HepG2 (cell line): ENCODE measurements at regions not wholly inside any gene's neighbourhood (a gene's known extent, or its start where the extent isn't known, plus 50 kb on each side); places are given as distances from the start of the nearest gene placed in this dataset.

ENCODE experiments used
- ATAC-seq: fragments of 200-7000 bp; cut with Tn5 transposase; 3 replicates; pipeline ENCODE4 v1.9.1; 2020; ENCODE audit warnings: mild to moderate bottlenecking, moderate library complexity
- BruUV-seq: library from RNA; stranded (reverse); fragments of 400-500 nt; replicated peaks from 2 replicates; lab custom pipeline; 2021; lab: Mats Ljungman, UMichigan
- CTCF ChIA-PET: fragments of 300-600 bp; formaldehyde crosslinking; extraction: SDS; loops from one replicate; lab custom pipeline; 2021; ENCODE audit warnings: low total read pairs, inconsistent platforms, low intra/inter-chr PET ratio; lab: Yijun Ruan, JAX
- POLR2A ChIA-PET: fragments of 350-600 bp; sonication (Branson Sonifier 250); formaldehyde crosslinking; loops from one replicate; lab custom pipeline; 2020; ENCODE audit warnings: antibody characterized with exemption, inconsistent platforms; lab: Yijun Ruan, JAX
- DNase-seq: peaks from one replicate; pipeline ENCODE4 v3.0.0-alpha.2; 2015; ENCODE audit warnings: low spot score
- FAIRE-seq: peaks from 3 replicates; lab custom pipeline; 2011; peaks lifted over from hg19 to GRCh38; lab: Jason Lieb, UNC
- H2AFZ ChIP-seq: one replicate; pipeline ENCODE4 v1.6.1; 2011; ENCODE audit warnings: low read length, inconsistent platforms
- H3K27ac ChIP-seq: fragments of 300-600 bp; 3 replicates; pipeline ENCODE4 v1.8.0; 2011; ENCODE audit warnings: mixed run types, mild to moderate bottlenecking, mixed read lengths, low read length, inconsistent platforms; ENCODE audit not compliant: insufficient read depth; ENCODE audit errors: extremely low read length
- H3K27me3 ChIP-seq, 2 experiments: fragments of 200-600 bp in 1 of 2; 2 replicates in 1 of 2; 3 replicates in 1 of 2; pipeline versions ENCODE4 v1.6.0 to v1.8.0; 2011; ENCODE audit warnings: low read length in 2 of 2, mild to moderate bottlenecking in 2 of 2, moderate library complexity in 2 of 2, inconsistent platforms in 1 of 2; ENCODE audit not compliant: insufficient read depth in 2 of 2, control insufficient read depth in 1 of 2
- H3K36me3 ChIP-seq, 2 experiments: fragments of 200-600 bp in 1 of 2; replicated peaks in 1 of 2; 2 replicates in 1 of 2; 3 replicates in 1 of 2; pipeline versions ENCODE4 v1.5.1 to v1.8.0; 2011; ENCODE audit warnings: low read length in 2 of 2, inconsistent platforms in 1 of 2; ENCODE audit not compliant: insufficient read depth in 2 of 2, control insufficient read depth in 1 of 2
- H3K4me1 ChIP-seq: 2 replicates; pipeline ENCODE4 v1.5.1; 2012; ENCODE audit warnings: low read length, inconsistent platforms; ENCODE audit not compliant: insufficient read depth
- H3K4me2 ChIP-seq: 2 replicates; pipeline ENCODE4 v1.6.0; 2011; ENCODE audit warnings: low read depth, low read length, inconsistent platforms
- H3K4me3 ChIP-seq, 3 experiments: fragments of 200-600 bp in 1 of 3; sonication (generic), shearing (Covaris generic) in 1 of 3; replicated peaks in 1 of 3; 2 replicates each; pipeline ENCODE4 v1.5.1; 2011 to 2016; ENCODE audit warnings: low read length in 3 of 3, inconsistent platforms in 2 of 3, low read depth in 2 of 3, mild to moderate bottlenecking in 2 of 3, control low read depth in 1 of 3, mixed read lengths in 1 of 3; ENCODE audit not compliant: insufficient read depth in 1 of 3
- H3K79me2 ChIP-seq: one replicate; pipeline ENCODE4 v1.6.1; 2011; ENCODE audit warnings: low read length, inconsistent platforms; ENCODE audit not compliant: insufficient read depth
- H3K9ac ChIP-seq: 2 replicates; pipeline ENCODE4 v1.6.0; 2011; ENCODE audit warnings: mild to moderate bottlenecking, low read depth, low read length, inconsistent platforms; ENCODE audit not compliant: insufficient read depth
- H3K9me3 ChIP-seq: 2 replicates; pipeline ENCODE4 v1.5.1; 2012; ENCODE audit warnings: mild to moderate bottlenecking, low read length
- H4K20me1 ChIP-seq: 2 replicates; pipeline ENCODE4 v1.6.0; 2011; ENCODE audit warnings: inconsistent platforms, mild to moderate bottlenecking, low read length, moderate library complexity; ENCODE audit not compliant: insufficient read depth
- ARID3A ChIP-seq: IDR thresholded peaks from 2 replicates; pipeline ENCODE4 v1.6.1; 2012; ENCODE audit warnings: low read depth, low read length, improper control_type of control experiment
- BRD4 ChIP-seq: sonication (generic); formaldehyde crosslinking; IDR thresholded peaks from 2 replicates; pipeline ENCODE4 v1.4.0; 2020; ENCODE audit warnings: missing genetic modification reagents
- FOXC1 ChIP-seq: sonication (generic); formaldehyde crosslinking; IDR thresholded peaks from 2 replicates; pipeline ENCODE4 v1.8.0; 2022; ENCODE audit warnings: mild to moderate bottlenecking, missing genetic modification reagents, borderline replicate concordance
- HNF4A ChIP-seq: sonication (generic); formaldehyde crosslinking; IDR thresholded peaks from 2 replicates; pipeline ENCODE4 v1.4.0; 2020; ENCODE audit warnings: missing genetic modification reagents
- NCOA1 ChIP-seq: sonication (generic); formaldehyde crosslinking; IDR thresholded peaks from 2 replicates; pipeline ENCODE4 v1.9.0; 2021; ENCODE audit warnings: missing genetic modification reagents
- PITX1 ChIP-seq: sonication (generic); formaldehyde crosslinking; IDR thresholded peaks from 2 replicates; pipeline ENCODE4 v1.5.1; 2020; ENCODE audit warnings: mild to moderate bottlenecking, missing genetic modification reagents
- SKIL ChIP-seq: sonication (generic); formaldehyde crosslinking; IDR thresholded peaks from 2 replicates; pipeline ENCODE4 v1.8.0; 2022; ENCODE audit warnings: missing genetic modification reagents, mild to moderate bottlenecking, moderate library complexity, borderline replicate concordance
- SP1 ChIP-seq, 2 experiments: fragments of 450-650 bp in 1 of 2; sonication (generic) in 1 of 2; formaldehyde crosslinking in 1 of 2; IDR thresholded peaks; 2 replicates each; pipeline versions ENCODE4 v1.4.0 to v1.6.1; 2016 to 2020; ENCODE audit warnings: missing genetic modification reagents in 1 of 2
- TAF15 ChIP-seq: fragments of 200-400 bp; formaldehyde crosslinking; IDR thresholded peaks from one replicate; pipeline ENCODE4 v1.6.1; 2018; ENCODE audit warnings: mild to moderate bottlenecking, low read depth, low read length; ENCODE audit not compliant: poor library complexity, severe bottlenecking
- ZBTB38 ChIP-seq: sonication (generic); formaldehyde crosslinking; IDR thresholded peaks from 2 replicates; pipeline ENCODE4 v1.5.1; 2020; ENCODE audit warnings: mild to moderate bottlenecking, missing genetic modification reagents
- ZNF232 ChIP-seq: sonication (generic); formaldehyde crosslinking; IDR thresholded peaks from 2 replicates; pipeline ENCODE4 v1.4.0; 2020; ENCODE audit warnings: missing genetic modification reagents, borderline replicate concordance
- ZNF543 ChIP-seq: sonication (generic); formaldehyde crosslinking; IDR thresholded peaks from 2 replicates; pipeline ENCODE4 v1.4.0; 2020; ENCODE audit warnings: mild to moderate bottlenecking, missing genetic modification reagents
- WGBS: methylation state at CpG from one replicate; pipeline ENCODE4 v1.1.6; 2017; ENCODE audit warnings: low lambda C conversion rate; 5-methylcytosine and 5-hydroxymethylcytosine counted together
- in situ Hi-C: cut with HindIII; loops from 2 replicates; pipeline ENCODE4 v1.10.0; 2017; ENCODE audit warnings: low pct_unique_long_range_greater_than_20kb; ENCODE audit not compliant: extremely low pct_ligation_motif_present
- intact Hi-C: fragments of 100-400 bp; cut with micrococcal nuclease; formaldehyde crosslinking; loops from one replicate; pipeline ENCODE4 v1.10.0; 2022; ENCODE audit not compliant: unreplicated experiment
- TF ChIP-seq, protein P1 (sequence below): sonication (generic); formaldehyde crosslinking; IDR thresholded peaks from 2 replicates; pipeline ENCODE4 v1.5.0; 2020; ENCODE audit warnings: mild to moderate bottlenecking, missing genetic modification reagents
- TF ChIP-seq, protein P2 (sequence below): sonication (generic); formaldehyde crosslinking; IDR thresholded peaks from 2 replicates; pipeline ENCODE4 v1.5.1; 2020; ENCODE audit warnings: missing genetic modification reagents, mild to moderate bottlenecking, borderline replicate concordance
- TF ChIP-seq, protein P3 (sequence below): sonication (generic); formaldehyde crosslinking; IDR thresholded peaks from 2 replicates; pipeline ENCODE4 v1.4.0; 2020; ENCODE audit warnings: missing genetic modification reagents

DNA sequence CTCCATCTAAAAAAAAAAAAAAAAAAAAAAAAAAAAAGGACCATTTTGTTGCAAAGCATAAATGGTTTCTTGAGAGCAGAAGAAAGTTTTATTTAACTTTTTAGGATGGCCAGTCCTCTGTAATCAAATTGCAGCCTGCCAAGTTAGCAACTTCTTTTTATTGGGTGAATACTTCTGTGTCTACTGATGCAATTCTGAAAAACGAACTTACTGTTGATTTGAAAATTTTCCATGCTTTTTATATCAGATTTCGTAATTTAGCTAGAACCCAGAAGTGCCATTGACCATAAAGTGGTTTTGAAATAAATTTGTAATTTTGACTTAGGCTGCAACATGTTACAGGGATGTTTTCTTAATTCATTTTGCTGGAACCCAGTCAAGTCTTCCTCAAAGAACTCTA is 269.1 kb upstream of the ACTBL2 start:
- FAIRE-seq, result no peak
- H3K27ac ChIP-seq, result no peak overlapping the region
- no peak overlapping the region for H2AFZ ChIP-seq
- no TSS peak for BruUV-seq
- TF ChIP-seq, protein P1, sequence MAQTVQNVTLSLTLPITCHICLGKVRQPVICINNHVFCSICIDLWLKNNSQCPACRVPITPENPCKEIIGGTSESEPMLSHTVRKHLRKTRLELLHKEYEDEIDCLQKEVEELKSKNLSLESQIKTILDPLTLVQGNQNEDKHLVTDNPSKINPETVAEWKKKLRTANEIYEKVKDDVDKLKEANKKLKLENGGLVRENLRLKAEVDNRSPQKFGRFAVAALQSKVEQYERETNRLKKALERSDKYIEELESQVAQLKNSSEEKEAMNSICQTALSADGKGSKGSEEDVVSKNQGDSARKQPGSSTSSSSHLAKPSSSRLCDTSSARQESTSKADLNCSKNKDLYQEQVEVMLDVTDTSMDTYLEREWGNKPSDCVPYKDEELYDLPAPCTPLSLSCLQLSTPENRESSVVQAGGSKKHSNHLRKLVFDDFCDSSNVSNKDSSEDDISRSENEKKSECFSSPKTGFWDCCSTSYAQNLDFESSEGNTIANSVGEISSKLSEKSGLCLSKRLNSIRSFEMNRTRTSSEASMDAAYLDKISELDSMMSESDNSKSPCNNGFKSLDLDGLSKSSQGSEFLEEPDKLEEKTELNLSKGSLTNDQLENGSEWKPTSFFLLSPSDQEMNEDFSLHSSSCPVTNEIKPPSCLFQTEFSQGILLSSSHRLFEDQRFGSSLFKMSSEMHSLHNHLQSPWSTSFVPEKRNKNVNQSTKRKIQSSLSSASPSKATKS (CRISPR knock-in tag), result no peak
- TF ChIP-seq BRD4 (CRISPR knock-in tag) (no peak), ZNF543 (CRISPR knock-in tag) (no peak), ZBTB38 (CRISPR knock-in tag) (no peak), SKIL (CRISPR knock-in tag) (no peak), ZNF232 (CRISPR knock-in tag) (no peak), PITX1 (CRISPR knock-in tag) (no peak), TAF15 (no peak), FOXC1 (CRISPR knock-in tag) (no peak), HNF4A (CRISPR knock-in tag) (no peak), ARID3A (no peak), SP1 (IDR thresholded peaks at IDR 0.05) (no peak), SP1 (CRISPR knock-in tag; IDR thresholded peaks at IDR 0.05) (no peak), NCOA1 (no peak)
- TF ChIP-seq, protein P2, sequence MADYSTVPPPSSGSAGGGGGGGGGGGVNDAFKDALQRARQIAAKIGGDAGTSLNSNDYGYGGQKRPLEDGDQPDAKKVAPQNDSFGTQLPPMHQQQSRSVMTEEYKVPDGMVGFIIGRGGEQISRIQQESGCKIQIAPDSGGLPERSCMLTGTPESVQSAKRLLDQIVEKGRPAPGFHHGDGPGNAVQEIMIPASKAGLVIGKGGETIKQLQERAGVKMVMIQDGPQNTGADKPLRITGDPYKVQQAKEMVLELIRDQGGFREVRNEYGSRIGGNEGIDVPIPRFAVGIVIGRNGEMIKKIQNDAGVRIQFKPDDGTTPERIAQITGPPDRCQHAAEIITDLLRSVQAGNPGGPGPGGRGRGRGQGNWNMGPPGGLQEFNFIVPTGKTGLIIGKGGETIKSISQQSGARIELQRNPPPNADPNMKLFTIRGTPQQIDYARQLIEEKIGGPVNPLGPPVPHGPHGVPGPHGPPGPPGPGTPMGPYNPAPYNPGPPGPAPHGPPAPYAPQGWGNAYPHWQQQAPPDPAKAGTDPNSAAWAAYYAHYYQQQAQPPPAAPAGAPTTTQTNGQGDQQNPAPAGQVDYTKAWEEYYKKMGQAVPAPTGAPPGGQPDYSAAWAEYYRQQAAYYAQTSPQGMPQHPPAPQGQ, result no peak
- TF ChIP-seq, protein P3, sequence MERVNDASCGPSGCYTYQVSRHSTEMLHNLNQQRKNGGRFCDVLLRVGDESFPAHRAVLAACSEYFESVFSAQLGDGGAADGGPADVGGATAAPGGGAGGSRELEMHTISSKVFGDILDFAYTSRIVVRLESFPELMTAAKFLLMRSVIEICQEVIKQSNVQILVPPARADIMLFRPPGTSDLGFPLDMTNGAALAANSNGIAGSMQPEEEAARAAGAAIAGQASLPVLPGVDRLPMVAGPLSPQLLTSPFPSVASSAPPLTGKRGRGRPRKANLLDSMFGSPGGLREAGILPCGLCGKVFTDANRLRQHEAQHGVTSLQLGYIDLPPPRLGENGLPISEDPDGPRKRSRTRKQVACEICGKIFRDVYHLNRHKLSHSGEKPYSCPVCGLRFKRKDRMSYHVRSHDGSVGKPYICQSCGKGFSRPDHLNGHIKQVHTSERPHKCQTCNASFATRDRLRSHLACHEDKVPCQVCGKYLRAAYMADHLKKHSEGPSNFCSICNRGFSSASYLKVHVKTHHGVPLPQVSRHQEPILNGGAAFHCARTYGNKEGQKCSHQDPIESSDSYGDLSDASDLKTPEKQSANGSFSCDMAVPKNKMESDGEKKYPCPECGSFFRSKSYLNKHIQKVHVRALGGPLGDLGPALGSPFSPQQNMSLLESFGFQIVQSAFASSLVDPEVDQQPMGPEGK, result no peak
- no peaks in the 10 kb centered on the region for H3K9me3 ChIP-seq
- H3K36me3 ChIP-seq, result no peaks in the 10 kb centered on the region
- no peaks in the 10 kb centered on the region for H3K79me2 ChIP-seq
- no peak for DNase-seq
- no peak overlapping the region for H3K4me3 ChIP-seq
- no peaks in the 10 kb centered on the region; a peak in 1 of 5 replicates for H3K27me3 ChIP-seq
- H4K20me1 ChIP-seq, result no peaks in the 10 kb centered on the region
- no peaks in the 10 kb centered on the region for H3K4me1 ChIP-seq
- no peak overlapping the region for H3K4me2 ChIP-seq
- ChIA-PET POLR2A (no interaction called here), CTCF (no interaction called here)
- in situ Hi-C loops (no loop called here), intact Hi-C loops (no loop called here)
- H3K9ac ChIP-seq, result no peak overlapping the region
- ATAC-seq, result no peak
- 2% methylated on average over 2 of the region's 2 CpGs for WGBS
